ENCODE measurements at regions not wholly inside any gene's neighbourhood (a gene's known extent, or its start where the extent isn't known, plus 50 kb on each side); places are given as distances from the start of the nearest gene placed in this dataset.

DNA sequence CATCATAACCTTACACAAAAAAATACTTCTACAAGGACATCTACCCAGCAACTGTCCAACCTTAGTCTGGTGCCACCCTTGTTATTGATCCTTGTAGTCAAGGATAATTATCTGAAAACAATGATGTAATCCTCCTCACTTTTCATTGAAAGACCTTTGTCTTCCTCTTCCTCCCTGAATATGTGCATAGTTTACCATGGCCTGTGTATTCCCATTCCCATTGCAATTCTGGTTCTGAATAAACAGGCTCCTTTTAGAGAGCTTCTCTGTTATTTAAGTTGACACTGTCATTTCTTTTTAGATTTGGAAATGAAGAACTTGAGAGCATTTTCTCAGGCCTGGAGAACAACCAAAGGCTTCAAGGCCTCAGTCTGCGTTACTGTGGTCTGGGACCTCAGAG, 53.3 kb upstream of the RNF7 start:
- no peak overlapping the region for H3K27ac ChIP-seq
- POLR2A ChIA-PET (ENCODE audit: low non-redundant PET): no interaction called here
- no peak for DNase-seq (ENCODE audit: low spot score)
- no peak for TF ChIP-seq CTCF (conservative IDR thresholded peaks at IDR 0.05; ENCODE audit: low read depth)
- CTCF ChIA-PET: no interaction called here

DNA sequence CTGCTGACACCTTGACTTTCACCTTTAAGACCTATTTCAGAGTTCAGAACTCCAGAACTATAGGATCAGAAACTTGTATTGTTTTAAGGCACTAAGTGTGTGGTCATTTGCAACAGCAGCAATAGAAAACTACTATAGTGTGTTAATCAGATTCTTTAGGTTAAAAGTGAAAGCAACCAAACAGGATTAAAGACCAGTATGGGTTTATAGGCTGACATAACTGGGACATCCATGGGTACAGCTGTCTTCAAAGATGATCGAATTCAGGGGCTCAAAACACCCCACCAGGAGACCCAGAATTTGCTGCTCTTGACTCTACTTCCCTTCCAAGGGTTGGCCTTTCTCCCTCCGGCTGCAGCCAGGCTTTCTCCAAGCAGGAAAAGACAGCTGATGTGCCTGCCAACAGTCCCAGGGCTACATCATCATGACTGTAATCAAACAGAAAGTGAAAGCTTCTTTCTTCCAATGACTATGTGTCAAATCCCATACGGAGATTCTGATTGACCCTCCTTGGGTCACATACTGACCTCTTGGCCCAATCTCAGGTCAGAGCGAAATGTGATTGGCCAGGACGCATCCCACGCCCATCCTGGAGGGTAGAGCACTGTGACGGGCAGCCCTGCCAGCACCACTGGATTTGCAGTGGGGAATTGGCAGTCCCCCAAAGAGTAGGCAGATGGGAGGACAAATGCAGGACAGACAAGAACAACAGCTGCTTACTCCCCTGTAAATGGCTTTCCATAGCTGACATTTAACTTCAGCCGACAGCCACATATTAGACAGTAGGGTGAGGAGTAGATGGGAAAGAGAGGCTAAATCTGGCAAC, 51.4 kb upstream of the RNF7 start:
- peak; percentile 42 for DNase-seq (ENCODE audit: low spot score)
- H3K27ac ChIP-seq: peak overlapping the region; percentile 54
- TF ChIP-seq CTCF (conservative IDR thresholded peaks at IDR 0.05; ENCODE audit: low read depth): no peak

More for the DNA sequence above, 51.4 kb upstream of the RNF7 start:
- ChIA-PET CTCF (interaction anchor here (0.5 to 0.6 kb wide), 2 partner anchors 8 to 194 kb away, joined by 3 read pairs; no protein-coding TSS in a partner anchor), POLR2A (ENCODE audit: low non-redundant PET) (no interaction called here)

Measured in RWPE1 (cell line).